GM18502 (cell line): ENCODE measurements at regions not wholly inside any gene's neighbourhood (a gene's known extent, or its start where the extent isn't known, plus 50 kb on each side); places are given as distances from the start of the nearest gene placed in this dataset.

Source experiments
- ATAC-seq: cut with Tn5 transposase; IDR thresholded peaks from one replicate; pipeline ENCODE4 v1.9.1; 2021; ENCODE audit warnings: mild to moderate bottlenecking; ENCODE audit not compliant: unreplicated experiment, poor library complexity

DNA sequence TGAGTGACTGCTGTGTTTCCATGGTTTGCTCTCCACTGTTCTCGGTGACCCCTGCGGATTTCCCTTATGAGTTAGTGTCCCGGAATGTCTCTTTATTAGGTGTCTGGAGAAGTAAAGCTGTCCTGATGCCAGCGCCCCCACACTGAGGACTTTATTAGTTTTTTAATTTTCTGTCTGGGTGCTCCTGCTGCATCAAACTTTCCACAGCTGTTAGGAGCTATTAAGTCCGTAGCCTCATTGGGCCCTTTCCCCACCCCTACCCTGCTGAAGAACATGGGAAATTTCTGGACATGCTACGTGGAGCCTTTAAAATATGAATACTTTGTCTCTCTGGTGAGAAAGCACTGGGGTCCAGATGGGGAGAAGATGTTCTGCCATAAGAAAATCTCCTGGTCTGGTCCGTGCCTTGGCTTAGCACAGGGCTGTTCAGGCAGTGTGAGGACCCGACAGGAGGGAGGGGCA lies 161.7 kb upstream of the HES1 start:
- ATAC-seq: no peak

DNA sequence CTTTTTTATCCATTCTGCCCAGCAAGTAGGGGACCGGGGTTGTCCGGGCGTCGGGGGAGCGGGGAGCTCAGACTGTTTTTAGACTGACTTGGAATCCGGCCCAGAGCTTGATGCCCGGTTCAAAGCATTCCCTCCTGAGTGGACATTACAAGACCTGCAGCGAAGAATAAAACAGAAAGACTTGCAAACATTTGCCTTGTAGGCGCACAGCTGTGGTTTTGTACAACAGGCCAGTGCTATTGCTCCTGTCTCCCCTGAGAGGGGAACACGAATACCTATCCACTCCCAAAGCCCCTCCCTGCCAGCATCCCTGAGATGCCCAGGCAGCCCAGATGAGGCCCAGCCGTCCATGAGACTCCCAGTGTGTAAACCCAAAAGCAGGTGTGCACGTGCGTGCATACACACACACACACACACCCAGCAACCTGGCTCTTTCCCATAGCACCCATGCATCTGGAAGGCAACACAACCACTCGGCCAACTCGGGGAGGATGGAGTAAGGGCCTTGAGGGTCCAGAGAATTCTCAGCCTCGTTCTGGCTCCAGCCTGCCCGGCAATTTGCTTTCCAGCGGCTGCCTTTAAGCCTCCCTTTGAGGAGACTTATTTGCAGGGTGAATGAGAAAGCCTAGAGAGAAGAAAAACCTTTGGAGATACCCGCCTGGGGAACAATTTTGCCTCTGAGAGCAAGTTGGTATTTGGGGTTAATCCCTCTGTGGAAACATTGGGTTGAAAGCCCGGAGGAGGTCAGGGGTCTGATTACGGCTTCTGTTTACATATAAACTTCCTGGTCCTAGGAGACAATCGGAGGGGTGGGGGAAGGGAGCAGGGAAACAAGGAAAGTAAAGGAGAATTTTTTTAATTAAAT lies 161.0 kb upstream of the HES1 start:
- no peak for ATAC-seq

DNA sequence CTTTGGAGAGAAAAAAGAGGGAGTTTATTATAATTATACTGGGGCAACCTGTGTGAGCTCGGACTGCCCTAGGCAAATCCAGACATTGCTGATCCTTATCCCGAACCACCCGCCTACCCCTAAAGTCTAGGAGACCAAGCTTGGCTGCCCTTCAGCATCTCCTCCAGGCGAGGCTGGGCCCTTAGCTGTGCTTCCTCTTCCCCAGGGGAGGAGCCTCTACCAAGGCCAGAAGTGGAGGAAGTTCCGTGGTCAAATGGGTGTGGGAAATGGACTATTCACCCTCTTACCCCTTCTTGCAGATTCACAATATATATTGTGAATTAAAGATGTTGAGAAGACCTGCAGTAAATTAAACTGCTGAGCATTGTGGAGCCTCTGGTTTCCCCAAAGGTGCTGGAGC lies 158.3 kb upstream of the HES1 start:
- ATAC-seq: no peak

DNA sequence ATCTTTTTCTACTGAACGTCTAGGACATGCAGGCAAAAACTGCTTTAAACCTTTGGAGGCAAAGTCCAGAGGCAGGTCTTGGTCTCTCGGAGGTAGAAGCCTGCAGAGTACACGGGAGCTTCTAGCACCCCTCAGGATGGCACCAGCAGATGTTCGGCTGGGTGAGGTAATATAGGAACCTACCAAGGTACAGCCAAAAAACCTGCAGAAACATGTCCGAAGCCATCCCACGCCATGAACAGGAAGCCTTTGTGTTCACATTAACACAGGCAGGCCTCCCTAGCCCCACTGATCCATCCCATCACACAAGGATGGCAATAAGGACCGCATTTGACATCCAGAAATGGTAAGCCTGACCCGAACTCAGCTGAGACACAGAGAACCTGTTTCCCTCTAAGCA lies 157.9 kb upstream of the HES1 start:
- no peak for ATAC-seq

DNA sequence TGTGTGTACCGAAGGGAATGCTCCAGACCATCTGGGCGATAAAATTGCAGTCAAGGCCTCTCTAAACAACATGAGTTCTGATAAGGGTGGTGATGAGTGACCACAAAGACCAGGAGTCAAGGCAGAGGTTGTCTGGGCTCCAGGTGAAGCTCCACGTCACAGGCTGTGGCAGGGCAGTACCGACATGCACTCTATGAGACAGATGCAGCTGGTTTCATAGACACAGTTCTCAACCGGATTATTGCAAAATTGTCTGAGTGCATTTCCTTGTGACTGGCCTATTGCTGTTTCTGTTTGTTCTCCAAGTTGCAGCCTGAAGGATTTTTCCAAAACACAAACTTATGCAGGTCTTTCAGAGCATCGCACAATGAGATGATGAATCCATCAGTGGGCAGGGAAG lies 157.5 kb upstream of the HES1 start:
- no peak for ATAC-seq

GRCh38 chr3:193980326-193980725 lies 155.6 kb upstream of the HES1 start:
- no peak for ATAC-seq

DNA sequence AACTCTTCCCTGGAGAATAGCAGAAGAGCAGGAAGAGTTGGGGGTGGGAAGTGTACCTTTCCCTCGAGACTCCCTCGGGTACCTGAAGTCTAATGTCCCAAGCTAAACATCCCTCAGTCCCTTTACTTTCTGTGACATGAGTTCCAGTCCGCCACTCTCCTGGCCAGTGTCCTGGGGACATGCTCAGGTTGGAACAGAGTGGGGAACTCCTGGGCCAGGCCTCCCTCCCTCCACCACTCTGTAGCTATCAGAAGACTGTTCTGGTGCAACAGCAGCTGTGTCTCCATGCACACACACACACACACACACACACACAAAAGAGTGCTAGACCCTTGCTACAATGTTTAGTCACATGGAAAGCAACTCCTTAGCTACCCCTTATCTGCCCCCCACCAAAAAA lies 155.0 kb upstream of the HES1 start:
- ATAC-seq: no peak

DNA sequence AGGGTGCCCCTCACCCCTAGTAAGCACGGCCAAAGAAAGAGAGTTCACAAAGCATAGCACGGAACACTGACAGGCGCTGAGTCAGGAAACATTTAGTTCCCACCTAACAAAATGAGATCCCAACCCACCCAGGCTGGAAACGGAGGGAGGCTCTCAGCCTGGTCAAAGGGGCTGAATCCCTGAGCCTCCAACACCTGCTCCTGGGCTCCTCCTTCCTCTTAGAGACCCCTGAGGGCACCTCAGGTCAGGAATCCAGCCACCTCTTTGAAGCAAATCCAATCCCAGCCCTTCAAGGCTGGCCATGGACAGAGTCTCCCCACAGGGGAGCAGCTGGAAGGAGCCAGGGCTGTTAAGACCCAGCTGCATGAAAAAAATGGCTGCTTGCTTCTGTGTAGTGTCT lies 154.4 kb upstream of the HES1 start:
- no peak for ATAC-seq

GRCh38 chr3:193982258-193982659 lies 153.7 kb upstream of the HES1 start:
- no peak for ATAC-seq

DNA sequence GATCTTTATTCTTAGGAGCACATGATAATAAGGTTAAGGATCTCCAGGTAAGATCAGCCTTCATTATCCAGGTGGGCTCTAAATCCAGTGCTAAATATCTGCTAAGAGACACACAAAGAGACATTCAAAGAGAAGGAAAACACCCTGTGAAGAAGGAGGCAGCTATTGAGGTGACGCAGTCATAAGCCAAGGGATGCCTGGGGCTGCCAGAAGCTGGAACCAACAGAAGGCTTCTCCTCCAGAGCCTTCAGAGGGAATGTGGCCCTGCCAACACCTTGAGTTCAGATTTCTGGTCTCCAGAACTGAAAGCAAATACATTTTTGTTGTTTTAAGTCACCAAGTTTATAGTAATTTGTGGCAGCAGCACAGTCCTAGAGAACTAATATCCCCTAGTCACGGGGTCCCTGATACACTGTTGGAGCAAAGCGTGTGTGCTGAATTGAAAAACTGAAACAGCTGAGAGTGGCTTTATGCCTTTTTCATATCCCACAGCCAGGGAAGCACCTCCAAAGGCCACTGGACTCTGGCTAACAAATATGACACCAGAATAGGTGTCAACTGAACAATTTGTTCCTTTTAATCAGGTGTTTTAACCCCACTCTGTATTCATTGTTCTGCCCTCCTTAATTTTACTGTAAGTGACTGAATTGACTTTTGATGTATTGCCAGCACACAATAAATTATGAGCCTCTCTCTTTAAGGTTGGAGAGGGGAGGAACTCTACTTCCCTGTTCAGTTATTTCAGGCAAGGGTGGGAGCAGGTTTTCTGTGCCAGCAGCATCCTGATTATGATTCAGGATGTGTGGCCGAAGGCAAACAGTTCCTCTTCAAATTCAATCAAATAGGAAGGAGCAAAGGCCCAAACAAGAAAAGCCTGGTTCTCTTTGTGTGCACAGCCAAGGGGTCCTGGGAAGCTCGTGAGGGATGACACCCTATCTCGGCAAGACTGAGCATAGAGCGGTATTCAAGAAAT lies 151.8 kb upstream of the HES1 start:
- ATAC-seq: no peak

DNA sequence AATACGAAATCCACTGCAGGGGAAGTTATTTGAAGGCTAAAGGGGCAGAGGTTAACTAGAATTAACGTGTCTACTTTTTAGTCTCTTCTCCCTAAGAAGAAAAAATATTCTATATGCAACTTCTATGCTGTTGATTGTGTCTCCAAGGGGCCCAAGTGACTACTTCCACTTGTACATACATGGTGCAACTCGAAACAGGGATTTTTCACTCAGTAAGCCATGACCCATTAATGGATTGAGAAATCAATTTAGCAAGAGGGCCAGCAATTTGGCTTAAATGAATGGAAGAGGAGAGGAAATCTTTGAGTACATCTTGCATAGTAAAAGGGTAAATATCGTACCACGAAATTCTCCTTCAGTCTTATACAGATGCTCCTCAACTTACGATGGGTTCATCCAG lies 151.1 kb upstream of the HES1 start:
- no peak for ATAC-seq

- no peak for ATAC-seq
Measured at GRCh38 chr3:193987186-193987585, 148.8 kb upstream of the HES1 start.

DNA sequence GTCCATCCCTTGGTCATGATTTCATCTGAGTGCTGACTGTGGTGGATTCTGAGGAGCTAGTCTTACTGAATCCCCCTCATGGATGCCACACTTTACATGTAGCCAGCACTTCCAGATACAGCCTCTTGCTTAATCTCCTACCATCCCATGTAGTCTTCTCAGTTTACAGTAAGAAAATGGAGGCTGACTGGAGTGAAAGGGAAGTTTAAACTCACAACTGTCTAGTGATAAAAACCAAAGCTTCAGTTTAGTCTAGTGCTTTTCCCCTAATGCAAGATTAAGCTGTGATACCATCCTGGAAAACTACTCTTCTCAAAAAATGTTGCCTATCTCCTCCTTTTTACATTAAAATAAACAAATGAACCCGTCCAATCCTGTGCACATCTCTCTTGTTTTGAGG lies 146.8 kb upstream of the HES1 start:
- no peak for ATAC-seq

- ATAC-seq: no peak
Measured at GRCh38 chr3:193991666-193992424, 144.1 kb upstream of the HES1 start.

GRCh38 chr3:193992425-193993037 lies 143.4 kb upstream of the HES1 start:
- ATAC-seq: no peak

DNA sequence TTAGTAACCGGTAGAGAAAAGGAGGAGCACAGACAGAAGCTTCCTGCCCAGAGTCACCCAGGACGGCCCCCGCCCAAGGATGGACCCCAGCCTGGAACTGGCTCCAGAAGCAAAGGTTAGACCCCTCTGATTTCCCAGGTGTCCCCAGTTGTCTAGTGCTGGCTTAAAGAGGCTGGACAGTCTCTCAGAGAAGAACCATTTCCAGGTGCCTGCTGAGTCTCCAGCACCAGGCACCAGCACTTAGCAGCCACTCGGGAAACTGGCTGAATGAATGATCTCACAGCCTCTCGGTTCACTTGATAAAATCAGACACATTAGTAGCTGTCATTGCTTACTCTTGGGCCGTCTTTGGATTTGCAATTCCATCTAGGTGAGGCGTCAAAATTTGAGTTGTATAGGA lies 139.7 kb upstream of the HES1 start:
- no peak for ATAC-seq

DNA sequence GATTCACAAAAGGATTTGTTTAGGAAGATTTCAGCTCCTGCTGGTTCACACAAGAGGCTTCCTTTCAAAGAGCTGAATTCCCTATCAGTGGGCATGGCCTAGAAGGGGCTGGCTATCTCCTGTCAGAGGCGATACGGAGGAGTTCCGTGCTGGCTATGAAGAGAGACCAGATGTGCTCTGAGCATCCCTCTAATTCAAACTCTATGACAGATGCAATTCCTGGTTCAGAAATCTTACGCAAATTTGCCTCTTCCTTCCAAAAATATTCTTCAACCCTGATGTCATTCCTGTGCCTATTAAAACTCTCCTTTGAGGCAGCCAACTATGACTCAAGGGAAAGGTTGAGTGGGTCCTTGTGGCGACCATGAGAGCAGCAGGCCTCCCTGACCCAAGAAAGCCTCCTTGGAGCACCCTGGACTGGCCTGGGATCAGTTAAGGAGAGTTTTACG lies 139.3 kb upstream of the HES1 start:
- ATAC-seq: no peak

DNA sequence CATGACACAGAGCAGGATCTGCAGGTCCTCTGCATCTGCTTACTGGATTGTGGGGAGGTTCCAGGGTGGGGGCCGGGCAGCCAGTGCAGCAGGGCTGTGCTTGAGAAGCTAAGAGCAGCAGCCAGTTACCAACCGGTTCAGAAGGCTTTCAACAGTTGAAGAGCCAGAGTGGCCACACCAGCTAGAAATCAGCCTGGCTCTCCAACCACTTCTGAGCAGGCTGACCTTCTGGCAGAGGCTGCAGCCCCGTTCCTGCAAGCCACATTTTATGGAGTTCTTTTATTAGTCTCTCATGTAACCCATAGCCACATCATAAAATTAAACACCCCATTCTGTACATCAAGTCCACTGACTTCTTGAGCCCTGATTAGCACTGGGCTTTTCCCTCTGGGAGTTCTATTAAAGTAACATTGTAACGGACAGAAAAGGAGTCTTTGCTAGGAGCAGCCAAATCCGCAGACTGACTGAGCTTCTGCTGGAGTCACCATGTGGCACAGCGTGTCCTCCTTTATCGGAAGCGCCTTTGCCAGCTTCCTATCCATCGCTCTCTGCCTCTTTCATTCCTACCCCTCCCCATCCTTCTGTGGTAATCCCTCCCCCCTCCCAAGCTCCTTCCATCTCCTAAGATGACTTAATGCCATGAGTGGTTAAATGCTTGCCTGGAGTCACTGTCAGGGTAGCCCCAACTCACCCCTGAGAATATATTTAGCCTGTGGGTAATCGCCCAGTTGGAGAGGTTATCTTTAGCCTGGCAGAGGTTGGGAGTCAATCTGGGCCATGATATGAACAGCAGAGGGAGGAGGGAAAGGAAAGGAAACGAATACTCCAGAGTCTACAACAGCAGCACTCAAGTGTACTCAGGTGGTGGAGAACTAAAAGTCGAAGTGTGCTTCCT lies 138.5 kb upstream of the HES1 start:
- ATAC-seq: no peak

- no peak for ATAC-seq
Measured at GRCh38 chr3:193998123-193998448, 137.9 kb upstream of the HES1 start.
